GM18517 (cell line): ENCODE measurements at regions not wholly inside any gene's neighbourhood (a gene's known extent, or its start where the extent isn't known, plus 50 kb on each side); places are given as distances from the start of the nearest gene placed in this dataset.

ENCODE experiments used
- ATAC-seq: cut with Tn5 transposase; IDR thresholded peaks from one replicate; pipeline ENCODE4 v1.9.1; 2021; ENCODE audit warnings: mild to moderate bottlenecking, moderate library complexity; ENCODE audit not compliant: unreplicated experiment

GRCh38 chr4:57924951-57925350 lies 814.8 kb upstream of the IGFBP7 start:
- no peak for ATAC-seq

DNA sequence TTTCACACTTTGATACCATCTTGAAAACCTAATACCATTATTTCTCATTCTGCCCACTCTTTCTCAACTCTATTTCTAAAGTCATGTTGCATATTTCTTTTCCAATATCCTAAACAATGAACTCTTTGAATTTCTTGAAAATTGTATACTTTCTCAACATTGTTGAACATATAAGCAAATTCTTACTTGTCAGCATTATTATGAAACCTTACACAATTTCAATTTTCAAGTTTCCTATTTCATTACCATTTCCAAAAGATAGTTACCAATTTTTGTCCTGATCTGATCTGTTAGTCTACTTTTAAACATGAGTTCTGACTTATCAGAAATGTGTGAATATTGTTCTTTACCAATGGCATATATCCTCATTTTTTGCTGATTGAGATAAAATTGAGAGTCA lies 806.3 kb upstream of the IGFBP7 start:
- no peak for ATAC-seq

GRCh38 chr4:57911203-57911602 lies 801.0 kb upstream of the IGFBP7 start:
- no peak for ATAC-seq

DNA sequence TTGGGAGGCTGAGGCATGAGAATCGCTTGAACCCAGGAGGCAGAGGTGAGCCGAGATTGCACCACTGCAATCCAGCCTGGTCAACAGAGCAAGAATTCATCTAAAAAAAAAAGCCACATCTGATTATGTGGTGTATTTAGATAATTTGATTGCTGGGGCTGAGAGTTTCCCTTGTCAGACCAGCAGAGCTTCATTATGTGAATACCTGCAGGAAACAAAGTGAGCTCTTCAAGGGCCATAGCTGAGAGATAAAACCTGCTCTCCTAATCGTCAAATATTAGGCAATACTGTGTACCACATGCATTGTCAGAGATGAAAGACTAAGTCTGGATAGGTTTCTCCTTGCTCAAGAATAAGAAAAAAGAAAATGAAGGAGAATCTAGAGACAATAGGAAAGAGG lies 800.0 kb upstream of the IGFBP7 start:
- ATAC-seq = no peak

- ATAC-seq = no peak
Measured at GRCh38 chr4:57905965-57906364, 795.8 kb upstream of the IGFBP7 start.

GRCh38 chr4:57877047-57877458 lies 766.9 kb upstream of the IGFBP7 start:
- ATAC-seq = no peak

DNA sequence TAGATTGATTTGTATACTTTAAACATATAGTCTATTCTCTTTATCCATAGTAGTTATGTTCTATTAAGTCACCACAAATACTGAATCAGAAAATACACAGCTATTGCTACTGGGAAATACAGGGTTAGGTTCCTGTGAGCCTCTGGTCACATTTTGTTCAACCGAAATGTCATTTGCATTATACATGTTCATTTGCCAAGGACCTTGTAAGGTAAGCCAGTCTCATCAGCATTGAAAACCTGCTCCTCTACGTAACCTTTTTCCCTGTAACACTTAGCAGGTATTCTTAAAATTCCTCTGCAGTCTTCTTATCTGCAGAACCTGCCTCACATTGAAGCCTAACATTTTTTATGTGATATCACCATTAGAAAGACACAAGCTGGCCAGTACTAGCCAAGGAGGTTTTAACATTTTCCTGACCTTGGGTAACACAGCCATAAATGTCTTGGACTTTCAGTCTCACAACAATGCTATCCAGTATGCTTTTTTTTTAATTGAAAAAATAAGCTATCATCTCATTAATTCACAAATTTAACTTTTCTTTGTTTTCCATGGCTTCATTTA lies 765.7 kb upstream of the IGFBP7 start:
- ATAC-seq = no peak

- ATAC-seq = peak; percentile 41
Measured at GRCh38 chr4:57866468-57867171, 756.4 kb upstream of the IGFBP7 start.

DNA sequence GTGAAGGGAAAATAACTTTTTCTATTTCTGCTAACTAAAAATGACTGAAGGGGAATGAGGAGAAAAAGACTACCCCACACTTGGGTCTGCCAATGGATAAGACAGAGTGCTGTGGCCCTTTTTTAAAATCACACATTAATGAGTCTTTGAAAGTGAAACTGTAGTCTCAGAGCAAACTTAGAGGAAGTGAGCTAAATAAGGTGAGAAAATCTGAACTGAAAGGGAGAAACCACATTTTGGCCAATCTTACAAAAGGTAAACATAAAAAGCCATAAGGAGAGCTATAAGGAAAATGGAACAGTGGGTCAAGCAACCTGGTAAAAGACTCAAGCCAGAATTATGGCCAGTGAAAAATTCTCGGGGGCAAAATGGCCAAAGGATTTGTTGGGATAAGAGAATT lies 755.1 kb upstream of the IGFBP7 start:
- peak; percentile 95 for ATAC-seq

- ATAC-seq = peak; percentile 91
Measured at GRCh38 chr4:57854748-57855147, 744.6 kb upstream of the IGFBP7 start.

DNA sequence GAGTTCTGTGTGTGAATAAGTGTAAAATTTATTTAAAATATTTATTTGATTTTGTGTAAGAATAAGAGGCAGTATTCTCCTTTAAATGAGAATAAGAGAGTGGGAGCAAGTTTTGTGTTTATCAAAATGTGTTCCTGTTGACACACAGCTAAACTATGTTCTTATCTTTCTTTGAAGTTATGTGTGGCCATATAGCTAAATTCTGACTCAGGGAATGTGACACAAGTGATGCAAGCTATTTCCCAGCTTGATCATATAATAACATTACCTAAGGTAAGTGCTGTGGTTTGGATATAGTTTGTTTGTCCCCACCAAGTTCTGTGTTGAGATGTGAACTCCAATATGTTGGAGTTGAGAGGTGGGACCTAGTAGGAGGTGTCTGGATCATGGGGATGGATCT lies 740.0 kb upstream of the IGFBP7 start:
- ATAC-seq = no peak

- no peak for ATAC-seq
Measured at GRCh38 chr4:57832083-57832482, 721.9 kb upstream of the IGFBP7 start.

GRCh38 chr4:57789666-57790065 lies 679.5 kb upstream of the IGFBP7 start:
- no peak for ATAC-seq

DNA sequence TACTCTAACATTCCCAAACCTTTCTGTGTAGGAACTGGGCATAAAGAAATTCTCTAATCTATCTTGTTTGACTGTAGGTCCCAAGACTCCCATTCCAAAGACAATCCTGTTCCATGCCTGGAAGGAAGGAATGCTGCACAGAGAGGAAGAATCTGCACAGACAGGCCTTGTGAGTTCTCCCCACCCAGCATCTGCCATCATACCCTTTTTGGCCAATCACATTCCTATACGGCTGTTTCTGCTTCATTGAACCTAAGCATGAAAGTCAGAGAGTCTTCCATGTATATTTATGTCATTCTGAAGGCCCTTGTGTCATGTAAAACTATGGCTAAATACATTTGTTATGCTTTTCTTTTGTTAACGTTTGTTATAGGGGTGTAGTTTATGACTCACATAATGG lies 667.7 kb upstream of the IGFBP7 start:
- ATAC-seq = no peak

DNA sequence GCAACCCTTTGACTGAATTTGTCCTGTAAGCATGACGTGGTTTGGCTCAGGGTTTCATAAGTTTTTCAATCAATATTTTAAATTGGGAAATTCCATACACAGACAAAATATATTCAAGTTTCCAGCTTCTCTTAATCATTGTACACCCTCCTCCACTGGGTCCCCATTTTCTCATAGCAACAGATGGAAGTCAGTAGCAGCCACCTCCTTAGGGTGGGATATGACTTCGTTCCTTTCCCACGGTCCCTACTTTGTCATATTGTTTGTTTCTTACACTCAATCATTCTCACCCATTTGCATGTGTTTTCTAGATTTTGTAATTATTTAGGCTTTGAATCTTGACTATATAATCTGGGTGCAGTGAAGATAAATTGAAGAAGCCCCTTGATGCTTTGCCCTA lies 664.5 kb upstream of the IGFBP7 start:
- ATAC-seq = no peak

- no peak for ATAC-seq
Measured at GRCh38 chr4:57774171-57774570, 664.0 kb upstream of the IGFBP7 start.

GRCh38 chr4:57766341-57766740 lies 656.2 kb upstream of the IGFBP7 start:
- no peak for ATAC-seq

- no peak for ATAC-seq
Measured at GRCh38 chr4:57764856-57765255, 654.7 kb upstream of the IGFBP7 start.

- no peak for ATAC-seq
Measured at GRCh38 chr4:57763070-57763469, 652.9 kb upstream of the IGFBP7 start.

GRCh38 chr4:57740625-57741190 lies 630.5 kb upstream of the IGFBP7 start:
- ATAC-seq = no peak

GRCh38 chr4:57736781-57737180 lies 626.6 kb upstream of the IGFBP7 start:
- ATAC-seq = no peak

- ATAC-seq = no peak
Measured at GRCh38 chr4:57734104-57734670, 624.0 kb upstream of the IGFBP7 start.
